Fibroblast of skin of left biceps (primary cell): ENCODE measurements at regions not wholly inside any gene's neighbourhood (a gene's known extent, or its start where the extent isn't known, plus 50 kb on each side); places are given as distances from the start of the nearest gene placed in this dataset.

Experiments used
- DNase-seq, 2 experiments: peaks; one replicate each; pipeline ENCODE4 v3.0.0-alpha.2; 2013; ENCODE audit warnings: low read depth in 2 of 2

GRCh38 chr6:3999800-4000661 lies 78.9 kb downstream of the FAM217A start:
- no peak for DNase-seq

GRCh38 chr6:4004249-4004648 lies 74.7 kb downstream of the FAM217A start:
- no peak for DNase-seq

GRCh38 chr6:4008324-4009047 lies 70.5 kb downstream of the FAM217A start:
- peak; percentile 64 to 71 for DNase-seq

GRCh38 chr6:4009486-4009885 lies 69.5 kb downstream of the FAM217A start:
- DNase-seq: no peak

- DNase-seq: no peak
These were observed 68.9 kb downstream of the FAM217A start for GRCh38 chr6:4010048-4010447.

GRCh38 chr6:4010689-4011090 lies 68.2 kb downstream of the FAM217A start:
- DNase-seq: no peak

- DNase-seq: no peak
These were observed 66.1 kb downstream of the FAM217A start for GRCh38 chr6:4012826-4013225.

GRCh38 chr6:4017058-4017739 lies 61.7 kb downstream of the FAM217A start:
- no peak for DNase-seq

- no peak for DNase-seq
These were observed 61.1 kb downstream of the FAM217A start for GRCh38 chr6:4017834-4018170.

GRCh38 chr6:4018171-4018923 lies 60.6 kb downstream of the FAM217A start:
- DNase-seq: peak; percentile 82 to 85
